Suppressor macrophage treated with lipopolysaccharide for 4 hours (primary cell): ENCODE measurements at regions not wholly inside any gene's neighbourhood (a gene's known extent, or its start where the extent isn't known, plus 50 kb on each side); places are given as distances from the start of the nearest gene placed in this dataset.

Experiments
- DNase-seq: peaks from one replicate; pipeline ENCODE4 v3.0.0-alpha.2; 2020

DNA sequence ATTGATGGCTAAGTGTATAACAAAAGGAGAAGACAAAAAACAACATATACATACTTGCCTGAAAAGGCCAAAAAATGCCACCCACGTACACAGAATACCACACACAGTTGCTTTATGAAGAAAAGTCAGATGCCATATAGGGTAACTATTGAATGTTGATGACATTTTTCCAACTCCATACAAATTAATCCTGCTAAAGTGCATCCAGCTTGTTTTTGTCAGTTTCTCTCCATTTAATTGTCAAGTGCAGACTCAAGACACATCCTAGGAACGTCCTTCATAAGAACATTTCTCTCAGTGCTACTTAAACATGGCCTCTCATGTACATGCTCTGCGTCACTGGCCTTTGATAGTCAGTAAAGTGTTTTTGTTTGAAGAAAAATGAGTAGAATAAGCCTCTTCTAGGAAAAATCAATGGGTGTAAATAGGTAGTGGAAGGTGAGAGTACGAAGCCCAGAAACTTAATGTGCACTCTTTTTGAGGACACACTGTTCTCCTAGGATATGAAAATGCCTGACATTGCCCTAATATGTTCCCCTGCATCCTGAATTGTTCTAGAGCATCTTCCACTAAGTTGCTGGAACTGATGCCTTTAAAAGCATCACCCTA lies 267.4 kb upstream of the ATP11B start:
- DNase-seq, result no peak

DNA sequence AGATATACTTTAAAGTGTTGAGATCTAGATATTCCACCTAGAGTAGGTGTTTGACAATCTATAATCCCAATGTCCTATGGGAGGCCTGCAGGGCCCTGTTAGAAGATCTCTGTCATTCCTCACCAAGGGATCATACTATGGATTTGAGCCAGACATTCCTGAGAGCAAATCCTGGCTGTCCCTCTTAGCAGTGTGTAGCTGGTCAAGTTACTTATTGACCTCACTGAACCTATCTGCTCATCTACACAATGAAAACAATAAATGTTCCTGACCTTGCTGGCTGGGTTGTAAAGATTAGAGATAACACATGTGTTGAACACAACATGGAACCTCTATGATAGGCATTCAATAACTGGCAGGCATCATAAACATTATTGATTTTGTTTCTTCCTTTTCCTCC lies 265.6 kb upstream of the ATP11B start:
- no peak for DNase-seq

DNA sequence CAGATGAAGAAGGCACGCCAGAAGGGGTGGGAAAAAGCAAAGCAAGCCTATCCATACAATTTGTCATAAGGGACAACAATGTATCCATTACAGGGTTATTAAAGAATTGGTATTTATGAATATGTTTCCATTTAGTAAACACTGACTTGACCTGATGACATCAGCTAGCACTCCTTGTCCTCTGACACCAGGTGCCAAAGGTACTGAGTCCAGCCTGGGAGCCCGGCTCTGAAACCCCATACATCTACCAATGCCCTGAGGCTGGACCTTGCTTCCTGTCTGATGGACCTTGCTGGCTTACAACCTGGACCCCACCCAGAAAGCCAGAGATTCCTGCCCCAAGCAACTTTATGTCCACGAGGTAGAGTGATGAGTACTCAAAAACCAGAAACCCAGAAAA lies 263.0 kb upstream of the ATP11B start:
- no peak for DNase-seq

GRCh38 chr3:182533394-182533793 lies 259.9 kb upstream of the ATP11B start:
- no peak for DNase-seq

GRCh38 chr3:182544542-182544941 lies 248.8 kb upstream of the ATP11B start:
- no peak for DNase-seq

DNA sequence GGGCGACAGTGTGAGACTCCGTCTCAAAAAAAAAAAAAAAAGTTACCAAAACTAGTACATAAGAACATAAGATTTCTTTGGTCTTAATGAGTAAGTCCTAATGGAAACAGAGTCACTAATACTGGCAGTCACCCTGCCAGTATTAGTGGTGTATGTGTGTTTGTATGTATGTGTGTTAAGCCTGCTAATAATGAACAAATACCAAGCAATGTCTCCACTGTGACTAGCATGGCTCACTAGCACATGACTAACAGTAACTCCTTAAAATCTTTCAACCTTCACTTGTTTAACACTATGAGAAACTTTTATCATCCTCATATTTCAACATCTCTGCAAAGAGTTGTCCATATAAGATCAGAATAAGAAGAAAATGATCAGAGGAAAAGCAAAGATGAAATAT lies 231.0 kb upstream of the ATP11B start:
- DNase-seq, result no peak

DNA sequence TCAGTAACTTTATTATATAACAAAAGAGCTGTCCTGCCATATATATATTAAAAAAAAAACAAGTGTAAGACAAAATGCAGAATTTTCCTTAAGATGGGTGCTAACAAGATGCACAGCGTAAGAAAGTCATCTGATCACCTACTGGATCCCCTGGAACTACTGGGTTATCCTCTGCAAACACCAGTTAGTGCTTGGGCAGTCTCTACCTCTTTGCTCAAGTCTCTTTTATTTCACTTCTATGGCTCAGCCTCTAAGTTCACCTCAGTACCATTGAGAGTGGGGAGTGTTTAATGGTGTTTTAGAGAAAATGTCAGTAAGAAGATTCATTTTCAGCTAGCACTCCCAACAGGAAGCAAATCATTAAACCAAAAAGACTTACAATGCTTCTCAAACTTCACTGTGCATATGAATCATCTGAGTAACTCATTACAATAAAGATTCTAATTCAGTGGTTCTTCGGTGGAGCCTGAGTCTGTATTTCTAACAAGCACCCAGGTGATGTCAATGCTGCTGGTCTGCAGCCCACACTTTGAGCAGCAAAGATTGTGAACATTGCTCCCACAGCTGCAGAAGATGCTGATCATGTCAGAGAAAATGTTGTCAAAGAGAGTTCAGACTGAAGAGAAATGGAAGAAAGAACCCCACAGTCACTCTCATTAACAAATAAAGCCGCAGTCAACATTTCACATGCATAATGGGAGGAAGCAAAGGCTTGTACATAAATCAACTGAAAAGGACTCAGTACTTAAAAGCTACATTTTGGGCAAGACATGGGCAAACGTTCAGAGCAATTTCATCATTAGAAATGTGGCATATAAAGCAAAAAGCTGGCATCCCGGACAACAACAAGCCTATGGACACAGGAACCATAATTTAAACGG lies 227.1 kb upstream of the ATP11B start:
- no peak for DNase-seq

DNA sequence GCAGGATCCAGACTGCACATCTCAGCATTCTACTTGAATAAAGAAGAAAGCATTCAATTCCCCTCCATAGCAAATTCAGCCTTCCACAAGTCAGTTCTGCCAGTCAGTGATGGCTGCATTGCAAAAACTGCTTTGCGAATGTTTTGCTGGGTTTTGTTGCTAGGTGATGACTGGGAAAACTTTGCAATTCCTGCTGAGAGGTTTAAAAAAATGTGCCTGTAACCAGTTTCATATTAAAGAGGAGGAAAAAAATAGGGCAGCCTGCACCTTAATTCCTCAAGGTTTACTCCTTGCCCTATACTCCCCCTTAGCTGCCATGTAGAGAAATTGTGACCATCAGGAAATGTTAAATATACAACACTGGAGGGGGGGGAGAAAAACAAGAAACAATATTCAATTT lies 225.6 kb upstream of the ATP11B start:
- no peak for DNase-seq

GRCh38 chr3:182568261-182568660 lies 225.0 kb upstream of the ATP11B start:
- no peak for DNase-seq

DNA sequence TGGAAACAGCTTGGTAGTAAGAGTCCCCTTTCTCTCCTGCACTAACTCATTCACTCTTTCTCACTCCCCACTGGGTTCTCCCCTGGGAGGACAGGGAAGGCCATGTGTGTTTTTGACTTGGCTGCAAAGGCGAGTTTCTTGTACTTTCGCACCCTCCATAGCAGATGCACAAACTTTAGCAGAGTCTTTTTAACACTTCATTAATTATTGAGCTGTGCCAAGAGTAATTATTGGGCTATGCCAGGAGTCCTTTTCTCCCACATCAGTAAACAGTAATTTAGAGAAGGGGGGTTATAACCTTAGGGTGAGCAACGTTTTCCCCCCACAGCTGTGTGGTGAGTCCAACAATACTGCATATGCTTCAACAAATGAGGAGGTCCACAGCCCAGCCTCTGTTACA lies 224.4 kb upstream of the ATP11B start:
- no peak for DNase-seq

DNA sequence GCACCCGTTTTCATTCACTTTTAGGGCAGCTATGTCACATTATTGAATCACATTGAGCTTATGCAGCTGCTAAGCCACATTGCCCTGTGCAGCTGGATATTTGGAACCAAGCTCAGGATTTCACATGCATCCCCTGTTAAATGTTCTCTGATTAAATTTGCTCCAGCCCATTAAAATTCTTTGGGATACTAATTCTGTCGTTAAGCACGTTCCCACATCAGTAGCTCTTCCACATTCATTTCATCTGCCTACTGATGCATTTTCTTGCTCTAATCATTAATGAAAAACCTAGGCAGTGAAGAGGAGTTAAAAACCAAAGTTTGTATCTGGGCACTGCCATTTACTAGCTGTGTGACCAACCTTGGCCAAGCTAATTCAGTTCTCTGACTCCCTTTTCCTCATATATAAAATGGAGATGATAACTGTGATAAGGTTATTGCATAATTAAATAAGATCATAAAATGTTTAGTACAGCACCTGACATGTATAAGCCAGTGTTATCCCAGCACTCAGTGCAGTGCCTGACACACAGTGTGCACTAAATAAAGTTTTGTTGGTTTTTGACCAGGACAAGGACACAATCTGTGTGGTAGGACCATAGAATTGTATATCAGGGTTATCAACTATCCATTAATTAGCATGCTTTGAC lies 222.2 kb upstream of the ATP11B start:
- no peak for DNase-seq

DNA sequence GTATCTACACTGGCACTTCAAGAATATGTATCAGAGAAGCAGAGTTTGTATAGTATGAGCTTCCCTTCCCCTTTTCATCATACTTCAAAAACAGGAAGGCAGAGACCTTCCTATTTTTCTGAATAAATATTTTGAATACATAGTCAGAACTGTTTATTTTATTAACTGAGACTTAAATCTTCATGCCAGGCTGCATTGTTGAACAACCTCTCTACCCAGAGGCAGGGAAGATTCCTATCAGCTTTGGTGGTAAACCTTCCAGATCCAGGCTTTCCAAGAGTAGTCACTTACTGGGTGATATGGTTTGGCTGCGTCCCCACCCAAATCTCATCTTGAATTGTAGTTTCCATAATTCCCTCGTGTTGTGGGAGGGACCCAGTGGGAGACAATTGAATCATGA lies 217.4 kb upstream of the ATP11B start:
- no peak for DNase-seq

GRCh38 chr3:182583545-182583944 lies 209.8 kb upstream of the ATP11B start:
- DNase-seq, result no peak

- no peak for DNase-seq
These were observed 207.7 kb upstream of the ATP11B start for GRCh38 chr3:182585532-182586150.

- no peak for DNase-seq
These were observed 200.6 kb upstream of the ATP11B start for GRCh38 chr3:182592747-182593146.

- no peak for DNase-seq
These were observed 196.5 kb upstream of the ATP11B start for GRCh38 chr3:182596676-182597410.

DNA sequence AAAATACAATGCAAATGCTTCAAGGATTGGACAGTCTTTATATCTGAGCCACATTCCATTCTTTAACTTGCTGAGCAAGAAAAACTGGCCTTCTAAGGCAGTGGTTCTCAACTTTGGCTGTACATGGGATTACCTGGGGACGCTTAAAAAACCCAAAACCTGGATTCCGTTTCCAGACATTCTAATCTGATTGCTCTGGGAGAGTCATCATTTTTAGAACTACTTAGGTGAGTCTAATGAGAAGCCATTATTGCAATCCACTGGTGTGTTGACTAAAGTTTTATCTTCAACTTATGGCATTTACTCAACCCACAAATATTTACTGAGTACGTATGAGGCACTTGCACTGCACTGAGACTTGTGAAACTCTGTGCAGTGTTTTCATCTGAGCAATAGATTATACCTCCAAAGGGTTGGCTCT lies 195.7 kb upstream of the ATP11B start:
- DNase-seq, result no peak

DNA sequence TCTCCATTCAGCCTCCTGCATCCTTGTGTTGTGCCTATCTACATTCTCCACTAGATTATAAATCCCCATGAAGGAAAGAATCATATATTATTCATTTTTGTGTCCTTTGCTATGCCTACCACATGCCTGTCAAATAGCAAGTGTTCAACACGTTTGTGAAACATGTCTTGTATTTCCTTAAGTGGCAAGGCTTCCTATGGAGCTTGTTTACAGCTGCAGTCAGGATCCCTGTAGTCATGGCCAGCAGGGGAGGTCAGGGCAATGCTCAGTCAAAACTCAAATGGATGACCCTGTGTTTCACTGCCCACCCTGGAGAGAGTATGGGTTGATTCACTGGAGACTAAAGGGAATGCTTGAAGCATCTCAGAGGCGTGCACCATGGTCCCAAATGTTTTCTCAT lies 191.7 kb upstream of the ATP11B start:
- DNase-seq, result no peak

GRCh38 chr3:182603501-182603900 lies 189.8 kb upstream of the ATP11B start:
- no peak for DNase-seq

DNA sequence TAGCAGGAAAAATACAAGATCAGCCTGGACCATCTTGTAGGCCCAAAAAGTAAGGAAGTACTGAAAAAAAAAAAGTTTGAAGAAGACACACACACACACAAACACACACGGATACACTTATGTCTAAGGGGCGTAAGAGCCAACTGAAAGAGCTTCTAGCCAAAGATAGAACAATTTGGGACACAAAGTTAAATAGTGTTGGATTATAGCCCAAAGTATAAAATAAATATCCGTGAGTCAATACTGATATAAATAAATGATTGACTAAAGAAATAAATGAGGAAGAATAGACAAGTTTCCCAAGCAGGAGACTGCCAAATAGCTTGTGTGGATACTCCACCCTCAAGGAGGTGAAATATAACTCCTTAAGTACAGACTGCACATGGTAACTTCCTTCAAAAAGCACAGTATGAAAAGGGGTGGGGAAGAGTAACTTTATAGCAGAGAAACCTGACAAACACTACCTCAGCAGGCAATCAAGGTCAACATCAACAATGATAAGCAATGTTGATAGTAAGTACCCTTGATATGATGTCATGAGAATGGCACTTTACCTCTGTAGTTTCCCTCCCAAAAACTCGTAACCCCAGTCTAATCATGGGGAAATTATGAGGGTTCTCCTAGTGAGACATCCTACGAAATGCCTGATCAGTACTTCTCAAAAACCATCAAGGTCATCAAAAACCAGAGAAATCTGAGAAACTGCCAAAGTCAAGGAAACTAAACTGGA lies 187.3 kb upstream of the ATP11B start:
- no peak for DNase-seq

DNA sequence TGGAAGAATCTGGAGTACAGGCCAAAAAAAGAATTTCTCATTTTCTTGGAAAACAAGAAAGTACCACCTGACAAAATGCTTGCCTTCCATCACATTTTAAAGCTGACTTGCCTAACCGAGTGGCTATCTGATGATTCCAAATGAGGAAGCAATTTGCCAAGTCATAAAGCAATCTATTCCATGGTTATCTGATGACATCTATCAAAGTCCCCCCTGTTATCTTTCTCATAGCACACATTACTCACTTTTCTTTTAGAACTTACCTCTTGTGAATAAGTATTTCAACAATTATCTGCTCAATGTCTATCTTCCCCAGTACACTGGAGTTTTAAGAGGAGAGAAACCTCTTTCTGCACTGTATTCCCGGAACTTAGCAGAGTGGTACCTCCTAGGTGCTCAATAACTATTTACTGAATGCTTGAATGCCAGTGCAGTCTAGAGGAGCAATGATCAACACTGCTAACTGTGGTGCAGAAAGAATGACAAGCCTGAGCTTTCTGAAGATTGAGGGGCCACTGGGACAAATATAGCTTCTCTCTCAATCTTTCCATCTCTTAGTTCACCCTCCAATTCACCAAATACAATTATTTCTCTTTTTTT lies 186.3 kb upstream of the ATP11B start:
- DNase-seq, result no peak

DNA sequence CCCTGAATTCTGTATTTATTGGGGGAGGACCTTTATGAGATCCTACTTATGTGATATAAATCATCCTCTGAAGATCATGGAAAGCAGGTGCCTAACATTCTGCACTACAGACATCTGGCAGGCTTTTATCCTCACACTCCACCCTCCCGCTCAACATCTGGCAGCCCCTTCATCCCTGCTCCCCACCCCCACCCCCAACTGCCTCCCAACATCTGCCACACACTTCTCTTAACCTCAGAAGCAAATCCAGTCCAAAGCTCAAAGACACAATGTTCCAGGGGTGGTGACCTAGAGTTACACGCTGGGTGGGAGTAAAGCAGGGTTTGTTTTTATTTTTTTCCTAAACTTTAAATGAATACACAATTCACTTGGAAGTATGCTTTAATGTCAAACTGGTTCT lies 184.5 kb upstream of the ATP11B start:
- no peak for DNase-seq
